ENCODE measurements at regions not wholly inside any gene's neighbourhood (a gene's known extent, or its start where the extent isn't known, plus 50 kb on each side); places are given as distances from the start of the nearest gene placed in this dataset.

DNA sequence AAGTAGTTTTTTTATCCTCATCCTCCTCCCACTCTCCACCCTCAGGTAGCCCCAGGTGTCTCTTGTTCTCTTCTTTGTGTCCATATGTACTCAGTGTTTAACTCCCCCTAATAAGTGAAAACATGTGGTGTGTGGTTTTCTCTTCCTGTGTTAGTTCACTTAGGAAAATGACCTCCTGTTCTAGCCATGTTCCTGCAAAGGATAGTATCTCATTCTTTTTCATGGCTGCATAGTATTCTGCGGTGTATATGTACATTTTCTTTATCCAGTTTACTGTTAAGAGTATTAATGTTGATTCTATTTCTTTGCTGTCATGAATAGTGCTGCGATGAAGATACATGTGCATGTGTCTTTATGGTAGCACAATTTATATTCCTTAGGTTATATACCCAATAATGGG lies 68.4 kb upstream of the RANBP3L start:
- no peak for DNase-seq
- Histone ChIP-seq H3K4me2 (ENCODE audit: low read depth, low read length) (no peak overlapping the region), H3K56ac (ENCODE audit: extremely low read depth, insufficient read depth, low read length) (no peak overlapping the region), H2AFZ (replicated peaks; ENCODE audit: low read length, poor library complexity) (no peak overlapping the region), H3K36me3 (ENCODE audit: control insufficient read depth, insufficient read depth, low read length) (no peaks in the 10 kb centered on the region), H3K23ac (ENCODE audit: low read depth, low read length) (no peak overlapping the region), H4K8ac (ENCODE audit: low read depth in 2 of 2, low read length in 2 of 2) (no peak overlapping the region), H2BK15ac (ENCODE audit: low read depth, low read length) (no peak overlapping the region), H3K14ac (replicated peaks; ENCODE audit: low read depth, low read length) (no peak overlapping the region), H3K9ac (ENCODE audit: low read depth, low read length) (no peak overlapping the region), H3K18ac (ENCODE audit: low read depth, low read length) (no peak overlapping the region), H3K79me1 (ENCODE audit: low read depth in 1 of 2, low read length in 2 of 2) (no peaks in the 10 kb centered on the region), H4K91ac (ENCODE audit: insufficient read depth, low read depth, low read length) (no peak overlapping the region), H2BK5ac (ENCODE audit: low read depth, low read length, poor library complexity, severe bottlenecking) (no peak overlapping the region), H2BK20ac (ENCODE audit: low read depth, low read length) (no peak overlapping the region), H3K27ac (ENCODE audit: insufficient read depth, low read length) (no peak overlapping the region), H4K5ac (ENCODE audit: low read depth, low read length) (no peak overlapping the region), H3K4ac (ENCODE audit: low read depth, low read length) (no peak overlapping the region), H2AK9ac (replicated peaks; ENCODE audit: low read depth, low read length, poor library complexity) (no peak overlapping the region), H3K9me3 (ENCODE audit: control insufficient read depth, insufficient read depth, low read length) (no peaks in the 10 kb centered on the region), H3K4me1 (ENCODE audit: control insufficient read depth, insufficient read depth, low read length) (no peaks in the 10 kb centered on the region), H3K27me3 (ENCODE audit: control insufficient read depth, insufficient read depth, low read length) (no peaks in the 10 kb centered on the region; the same call in 1 of the 2 replicates), H3K9me1 (ENCODE audit: insufficient read depth, low read length) (no peaks in the 10 kb centered on the region), H3K4me3 (ENCODE audit: insufficient read depth, low read depth, low read length) (no peak overlapping the region), H4K20me1 (ENCODE audit: insufficient read depth, low read length) (no peaks in the 10 kb centered on the region), H2BK120ac (ENCODE audit: low read depth, low read length) (no peak overlapping the region), H2AK5ac (ENCODE audit: low read depth, low read length) (no peak overlapping the region)
- intact Hi-C loops (cut with micrococcal nuclease): no loop called here
- dilution Hi-C loops (cut with HindIII; ENCODE audit: low sequenced_read_pairs, unreplicated experiment): no loop called here
- ATAC-seq (ENCODE audit: low read depth): no peak
- no CpG with 5 or more reads among the region's 2 CpGs for WGBS, 2 experiments (ENCODE audit: extremely low coverage in 2 of 2, insufficient read length in 1 of 2)
- in situ Hi-C loops (cut with MboI; ENCODE audit: low sequenced_read_pairs): no loop called here
- no peak for TF ChIP-seq NFE2L2 (IDR thresholded peaks at IDR 0.05; ENCODE audit: low read depth, low read length)
- TF ChIP-seq BHLHE40 (IDR thresholded peaks at IDR 0.05; ENCODE audit: low read depth, low read length): no peak
- TF ChIP-seq CEBPB (IDR thresholded peaks at IDR 0.05; ENCODE audit: low read depth, low read length): no peak
- TF ChIP-seq SMC3 (IDR thresholded peaks at IDR 0.05; ENCODE audit: low read depth, low read length): no peak
- TF ChIP-seq FOS (IDR thresholded peaks at IDR 0.05; ENCODE audit: low read depth, low read length): no peak
- BruUV-seq (replicated peaks): no TSS peak
- ChIA-PET CTCF (no interaction called here), POLR2A (ENCODE audit: unreplicated experiment) (no interaction called here)

All from IMR-90 (cell line).